Ramos (cell line): ENCODE measurements at regions not wholly inside any gene's neighbourhood (a gene's known extent, or its start where the extent isn't known, plus 50 kb on each side); places are given as distances from the start of the nearest gene placed in this dataset.
"Not testable (repeated sequence)": the region's sequence is repeated elsewhere in the genome, so short reads cannot be mapped to it uniquely, and the experiment has no call there.

ENCODE experiments used
- in situ Hi-C: fragments of 300-500 bp; cut with MboI; formaldehyde crosslinking; loops from one replicate; pipeline ENCODE4 v1.14.3; 2022; ENCODE audit warnings: low sequenced_read_pairs; ENCODE audit not compliant: unreplicated experiment

DNA sequence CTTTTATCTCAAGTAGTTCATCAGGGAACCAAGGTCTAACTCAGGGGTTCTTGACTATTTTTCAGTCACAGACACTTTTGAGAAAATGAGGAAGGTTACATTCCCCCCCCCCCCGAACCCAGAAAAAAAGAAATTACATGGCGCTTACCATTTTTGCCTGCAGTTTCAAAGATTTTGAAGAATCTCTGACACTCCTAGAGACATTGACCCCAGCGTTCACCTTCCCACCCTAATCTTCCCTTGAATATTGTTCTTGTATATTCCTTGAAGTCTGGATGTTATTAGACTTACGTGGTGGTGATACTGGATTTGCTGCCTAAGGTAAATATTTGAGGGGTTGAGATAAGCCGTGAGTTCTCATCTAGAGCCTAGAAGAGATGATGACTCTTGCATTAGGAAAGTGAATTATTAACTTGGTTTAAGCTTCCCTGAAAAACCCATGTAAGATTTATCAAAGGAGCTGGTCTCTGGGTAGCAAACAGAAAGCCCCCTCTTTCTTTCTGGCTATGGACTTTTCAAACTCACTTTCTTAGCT, 245.7 kb upstream of the FOXK1 start:
- in situ Hi-C loops = no loop called here

DNA sequence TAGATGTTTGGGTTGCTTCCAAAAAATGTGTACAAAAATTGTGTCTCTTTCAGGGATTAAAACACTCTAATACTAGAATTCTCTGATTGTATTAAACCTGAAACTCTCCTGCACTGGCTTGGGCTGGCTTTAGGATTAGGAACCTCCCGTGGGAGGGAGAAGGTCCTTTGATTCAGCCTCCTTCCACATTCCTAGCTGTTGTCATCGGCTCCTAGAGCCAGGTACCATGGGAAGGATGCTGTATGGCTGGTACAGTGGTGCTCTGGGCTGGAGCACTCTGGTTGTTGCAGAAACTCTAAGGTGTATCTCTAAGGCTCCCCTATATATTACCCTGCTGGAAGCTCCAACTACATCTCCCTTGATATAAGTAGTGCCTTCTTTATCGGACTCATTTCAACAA, 245.2 kb upstream of the FOXK1 start:
- in situ Hi-C loops = no loop called here

DNA sequence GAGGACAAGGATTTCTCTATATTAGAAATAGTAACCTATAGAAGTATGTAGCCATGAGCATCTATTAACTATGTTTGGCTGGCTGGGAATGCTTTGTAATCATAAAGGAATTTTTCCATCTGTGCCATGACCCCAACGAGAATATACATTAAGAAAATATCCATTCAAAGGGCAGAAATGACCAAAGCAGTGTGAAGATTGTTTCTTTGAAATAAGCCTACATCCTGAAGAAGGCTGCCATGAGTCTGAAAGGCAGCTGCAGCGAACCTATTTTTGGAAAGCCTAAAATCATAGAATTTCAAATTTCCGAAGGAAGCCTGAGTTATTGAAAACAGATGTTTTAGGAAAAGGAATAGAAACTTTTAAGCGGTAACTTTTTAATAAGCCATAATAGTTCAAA, 244.2 kb upstream of the FOXK1 start:
- in situ Hi-C loops = no loop called here

DNA sequence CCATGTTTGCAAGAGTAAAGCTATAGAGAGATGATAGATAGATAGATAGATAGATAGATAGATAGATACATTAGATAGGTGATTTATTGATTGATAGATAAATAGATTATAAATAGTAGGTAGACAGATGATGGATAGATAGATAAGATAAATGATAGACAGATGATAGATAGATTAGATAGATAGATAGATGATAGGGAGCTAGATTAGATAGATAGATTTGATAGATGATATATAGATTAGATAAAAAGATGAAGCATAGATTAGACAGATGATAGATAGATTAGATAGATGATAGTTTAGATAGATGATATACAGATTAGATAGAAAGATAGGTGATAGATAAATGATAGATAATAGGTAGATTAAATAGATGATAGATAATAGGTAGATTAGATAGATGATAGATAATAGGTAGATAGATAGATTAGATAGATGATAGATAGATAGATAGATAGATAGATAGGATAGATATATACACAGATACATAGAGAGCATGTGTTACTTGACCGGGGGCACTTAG, 243.3 kb upstream of the FOXK1 start:
- in situ Hi-C loops = no loop called here

DNA sequence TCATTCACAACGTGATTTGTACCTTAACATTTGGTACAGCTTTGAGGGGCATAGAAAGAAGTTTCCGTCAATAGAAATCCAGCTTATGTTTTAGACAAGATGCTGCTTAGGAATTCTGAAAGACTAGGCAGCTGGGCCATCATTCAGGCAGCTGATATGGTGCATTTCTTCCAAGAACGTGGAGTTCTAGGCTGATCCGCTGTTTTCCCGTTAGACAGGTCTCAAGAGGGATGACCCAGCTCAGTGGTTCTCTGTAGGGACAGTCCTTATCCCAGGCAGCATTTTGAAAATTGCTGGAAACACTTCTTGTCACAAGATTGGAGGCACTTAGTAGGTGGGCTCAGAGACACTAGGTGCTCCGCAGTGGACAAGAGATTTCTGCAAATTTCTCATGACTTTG, 242.7 kb upstream of the FOXK1 start:
- in situ Hi-C loops = no loop called here

DNA sequence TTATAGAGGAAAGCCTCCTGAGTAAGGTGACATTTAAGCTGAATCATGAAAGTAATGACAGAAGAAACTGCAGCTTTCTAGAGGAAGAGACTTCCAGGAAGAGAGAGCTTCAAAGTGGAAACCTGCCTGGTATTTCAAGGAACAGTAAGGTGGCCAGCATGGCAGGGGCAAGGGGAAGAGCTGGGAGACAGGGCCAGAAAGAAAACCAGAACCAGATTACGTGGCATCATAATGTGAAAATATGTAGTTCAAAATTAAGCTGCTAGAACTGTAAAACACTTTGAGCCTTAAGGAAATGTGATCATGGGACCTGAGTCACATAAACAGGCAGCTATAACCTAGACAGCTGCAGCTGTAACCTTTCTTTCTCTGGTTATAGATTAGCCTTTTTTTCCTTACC, 238.0 kb upstream of the FOXK1 start:
- in situ Hi-C loops = no loop called here

DNA sequence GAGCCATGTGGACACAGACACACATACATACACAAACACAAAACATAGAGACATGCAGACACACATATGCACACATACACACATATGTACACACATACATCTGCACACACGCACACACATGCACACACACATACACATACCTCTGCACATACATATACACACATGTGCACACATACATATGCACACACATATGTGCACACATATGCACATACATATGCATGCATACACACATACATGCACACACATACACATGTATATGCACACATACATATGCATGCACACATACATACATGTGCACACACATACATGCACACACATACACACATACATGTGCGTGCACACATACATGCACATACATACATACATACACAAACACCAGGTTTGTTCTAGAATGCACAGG, 236.3 kb upstream of the FOXK1 start:
- in situ Hi-C loops = no loop called here

DNA sequence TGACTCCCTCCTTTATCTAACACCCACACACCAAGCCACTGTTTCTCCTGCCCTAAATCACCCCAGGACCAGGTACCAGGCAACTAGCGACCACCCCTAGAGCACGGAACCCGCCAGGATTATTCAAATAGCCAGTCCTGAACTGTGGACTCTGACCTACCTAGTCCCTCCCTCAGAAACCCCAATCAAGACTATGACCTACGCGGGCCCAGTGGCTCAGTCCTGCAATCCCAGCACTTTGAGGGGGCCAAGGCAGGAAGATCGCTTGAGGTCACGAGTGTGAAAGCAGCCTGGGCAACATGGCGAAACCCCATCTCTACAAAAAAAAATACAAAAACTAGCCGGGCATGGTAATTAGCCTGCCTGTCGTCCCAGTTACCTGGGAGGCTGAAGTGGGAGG, 232.8 kb upstream of the FOXK1 start:
- in situ Hi-C loops = no loop called here

DNA sequence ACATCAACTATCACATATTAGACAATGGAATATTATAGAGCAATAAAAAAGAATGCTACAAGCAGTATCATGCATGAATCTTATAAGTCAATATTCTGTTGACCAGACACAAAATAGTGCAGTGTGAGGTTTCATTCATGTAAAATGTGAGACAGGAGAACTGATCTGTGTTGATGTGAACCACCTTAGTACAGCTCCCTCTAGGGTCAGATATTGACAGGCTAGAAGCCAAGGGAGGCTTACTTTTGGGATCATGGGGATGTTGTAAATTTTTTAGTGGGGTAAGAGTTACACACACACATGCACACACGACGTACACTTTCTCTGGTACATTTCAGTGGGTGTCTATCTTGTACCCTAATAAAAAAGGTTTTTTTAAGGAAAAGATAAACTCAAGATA, 231.6 kb upstream of the FOXK1 start:
- in situ Hi-C loops = no loop called here

DNA sequence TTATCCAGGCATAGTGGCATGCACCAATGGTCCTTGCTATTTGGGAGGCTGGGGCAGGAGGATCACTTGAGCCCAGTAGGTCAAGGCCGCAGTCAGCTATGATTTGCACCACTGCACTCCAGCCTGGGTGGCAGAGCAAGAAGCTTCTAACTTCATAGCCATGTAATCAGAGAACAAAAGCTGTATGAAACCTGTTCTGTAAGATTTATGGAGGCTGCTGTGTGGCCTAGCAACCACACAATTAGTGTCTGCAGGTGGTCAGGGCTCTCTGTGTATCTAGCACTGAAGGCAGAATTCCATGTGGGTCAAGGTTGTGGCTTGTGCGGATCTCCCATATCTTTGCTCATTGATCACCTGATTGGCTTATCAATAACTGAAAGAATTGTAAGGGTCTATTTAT, 221.5 kb upstream of the FOXK1 start:
- in situ Hi-C loops = no loop called here

DNA sequence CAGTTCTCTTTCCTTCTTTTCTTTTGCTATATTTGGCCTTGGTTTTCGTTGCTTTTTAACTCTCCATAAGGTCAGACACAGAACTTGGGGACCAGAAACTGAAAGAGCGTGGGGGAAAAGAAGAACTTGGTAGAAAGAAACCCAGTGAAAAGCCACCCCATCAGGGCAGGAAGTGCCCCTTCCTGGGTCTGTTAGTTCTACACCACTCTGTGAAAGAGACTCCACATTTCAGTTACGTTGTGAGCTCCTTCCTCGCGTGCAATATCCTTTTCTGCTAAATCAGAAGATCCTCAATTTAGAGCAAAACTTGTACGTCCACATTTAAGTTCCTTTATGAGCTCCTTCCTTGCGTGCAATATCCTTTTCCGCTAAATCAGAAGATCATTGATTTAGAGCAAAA, 220.6 kb upstream of the FOXK1 start:
- in situ Hi-C loops = no loop called here

DNA sequence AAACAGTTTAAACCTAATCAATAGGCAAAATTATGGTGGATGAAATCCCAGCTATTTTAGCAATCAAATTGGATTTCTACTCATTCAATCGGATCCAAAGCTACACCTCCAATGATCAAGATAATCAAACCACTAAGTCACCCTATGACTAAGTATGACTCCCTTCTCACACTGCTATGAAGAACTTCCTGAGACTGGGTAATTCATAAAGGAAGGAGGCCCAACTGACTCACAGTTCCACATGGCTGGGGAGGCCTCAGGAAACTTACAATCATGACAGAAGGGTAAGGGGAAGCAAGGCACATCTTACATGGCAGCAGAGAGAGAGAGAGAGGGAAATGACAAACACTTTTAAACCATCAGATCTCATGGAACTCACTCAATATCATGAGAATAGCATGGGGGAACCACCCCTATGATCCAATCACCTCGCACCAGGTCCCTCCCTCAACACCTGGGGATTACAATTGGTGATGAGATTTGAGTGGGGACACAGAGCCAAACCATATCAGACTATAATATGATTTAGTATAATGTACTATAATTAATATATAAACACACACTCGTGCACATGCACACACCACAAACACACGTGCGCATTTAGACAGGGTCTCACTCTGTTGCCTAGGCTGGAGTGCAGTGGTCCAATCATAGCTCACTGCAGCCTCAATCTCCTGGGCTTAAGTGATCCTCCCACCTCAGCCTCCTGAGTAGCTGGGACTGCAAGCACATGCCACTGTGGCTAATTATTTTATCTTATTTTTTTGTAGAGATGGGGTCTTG, 213.6 kb upstream of the FOXK1 start:
- in situ Hi-C loops = no loop called here

DNA sequence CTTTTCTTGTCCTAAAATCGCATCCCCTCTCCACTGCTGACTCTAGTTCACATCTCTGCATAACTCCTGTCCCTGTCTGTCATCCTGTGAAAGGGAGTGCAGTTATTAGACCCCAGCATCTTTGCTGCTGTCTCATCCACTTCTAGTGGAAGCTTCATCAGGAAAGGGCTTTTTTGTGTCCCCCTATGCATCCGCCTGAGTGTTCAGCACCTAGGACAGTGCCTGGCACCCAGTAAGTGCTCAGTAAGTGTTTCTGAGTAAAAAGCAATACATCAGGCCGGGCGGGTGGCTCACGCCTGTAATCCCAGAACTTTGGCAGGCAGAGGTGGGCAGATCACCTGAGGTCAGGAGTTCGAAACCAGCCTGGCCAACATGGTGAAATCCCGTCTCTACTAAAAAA, 211.8 kb upstream of the FOXK1 start:
- in situ Hi-C loops = no loop called here

DNA sequence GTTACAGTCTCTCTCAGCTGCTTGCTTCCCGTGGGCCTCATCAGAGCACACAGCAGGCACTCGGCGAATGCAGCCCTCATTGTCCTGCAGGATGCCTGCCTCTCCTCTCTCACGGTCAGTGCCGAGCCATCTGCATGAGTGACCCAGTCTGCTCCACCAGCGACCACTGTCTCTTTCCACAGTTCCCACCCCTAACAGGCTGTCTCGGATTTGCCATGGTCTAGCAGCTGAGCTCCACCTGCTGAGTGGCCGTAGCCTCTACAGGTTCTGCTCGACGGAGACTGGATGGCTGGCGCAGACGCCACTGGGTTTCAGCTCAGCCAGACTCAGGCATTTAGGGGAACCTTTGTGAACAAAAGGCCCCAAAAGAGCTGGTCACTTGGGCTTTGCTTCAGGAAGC, 209.4 kb upstream of the FOXK1 start:
- in situ Hi-C loops = no loop called here

DNA sequence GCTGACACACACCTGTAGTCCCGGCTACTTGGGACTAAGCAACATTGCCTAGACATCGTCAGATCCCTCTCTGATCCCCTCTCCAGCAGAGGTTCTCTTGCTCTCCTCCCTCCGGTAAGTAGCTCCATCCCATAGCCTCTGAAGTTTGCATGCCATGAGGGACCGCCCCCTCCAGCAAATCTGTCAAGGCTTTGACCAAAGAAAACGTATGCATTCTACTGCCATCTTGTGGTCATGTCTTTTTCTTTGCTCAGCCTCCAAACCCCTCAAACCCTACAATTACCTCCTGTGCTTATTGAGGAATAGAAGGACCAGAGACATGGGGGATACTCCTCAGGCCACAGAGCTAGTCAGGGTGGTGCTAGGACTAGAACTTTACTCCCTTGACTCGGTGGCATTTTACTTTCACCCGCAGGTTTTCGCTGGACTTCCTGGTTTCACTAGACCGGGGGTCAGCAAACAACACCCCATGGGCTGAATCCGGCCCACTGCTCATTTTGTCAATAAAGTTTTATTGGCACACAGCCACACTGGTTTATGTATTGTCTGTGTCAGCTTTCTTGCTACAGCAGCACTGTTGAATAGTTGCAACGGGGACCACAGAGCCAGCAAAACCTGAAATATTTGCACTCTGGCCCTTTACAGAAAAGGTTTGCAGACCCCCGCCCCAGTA, 202.6 kb upstream of the FOXK1 start:
- in situ Hi-C loops = no loop called here

DNA sequence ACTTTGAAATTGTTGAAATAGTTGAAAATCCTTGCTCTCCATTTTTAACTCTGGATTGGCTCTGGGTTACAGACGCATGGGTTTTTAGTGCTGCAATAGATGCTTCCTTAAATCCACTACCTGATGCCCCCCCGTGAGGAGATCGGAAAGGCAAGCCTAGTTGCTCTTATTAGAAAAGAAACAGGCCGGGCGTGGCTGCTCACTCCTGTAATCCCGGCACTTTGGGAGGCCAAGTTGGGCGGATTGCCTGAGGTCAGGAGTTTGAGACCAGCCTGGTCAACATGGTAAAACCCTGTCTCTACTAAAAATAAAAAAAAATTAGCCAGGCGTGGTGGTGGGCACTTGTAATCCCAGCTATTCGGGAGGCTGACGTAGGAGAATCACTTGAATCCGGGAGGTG, 202.0 kb upstream of the FOXK1 start:
- in situ Hi-C loops = not testable (repeated sequence)

DNA sequence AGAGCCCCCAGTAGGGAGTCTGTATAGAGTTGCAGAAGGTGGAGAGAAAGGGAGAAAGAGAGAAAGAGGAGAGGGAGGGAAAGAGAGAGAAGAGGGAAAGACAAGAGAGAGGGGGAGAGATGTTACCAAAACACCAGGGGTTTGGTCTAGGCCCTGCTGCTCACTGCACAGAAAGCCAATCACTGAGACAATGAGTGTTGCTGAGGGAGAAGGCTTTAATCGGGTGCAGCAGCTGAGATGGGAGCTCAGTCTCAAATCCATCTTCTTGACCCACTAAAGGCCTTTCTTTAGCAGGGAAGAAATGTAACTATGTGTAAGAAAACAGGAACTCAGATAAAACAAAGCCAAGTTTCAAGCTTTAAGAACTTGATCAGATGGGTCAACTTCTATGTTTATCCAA, 198.2 kb upstream of the FOXK1 start:
- in situ Hi-C loops = no loop called here

DNA sequence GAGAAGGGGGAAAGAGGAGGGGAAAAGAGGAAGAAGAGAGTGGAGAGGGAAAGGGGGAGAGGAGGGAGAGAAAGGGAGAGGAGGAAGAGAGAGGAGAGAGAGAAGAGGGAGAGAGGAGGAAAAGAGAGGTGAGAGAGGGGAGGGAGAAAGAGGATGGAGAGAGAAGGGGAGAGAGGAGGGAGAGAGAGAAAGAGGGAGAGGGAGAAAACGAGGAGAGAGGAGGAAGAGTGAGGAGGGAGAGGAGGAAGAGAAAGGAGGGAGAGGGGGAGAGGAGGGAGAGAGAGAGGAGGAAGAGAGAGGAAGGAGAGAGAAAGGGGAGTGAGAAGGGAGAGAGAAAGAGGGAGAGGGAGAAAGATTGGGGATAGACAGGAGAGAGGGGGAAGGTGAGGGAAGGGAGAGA, 197.6 kb upstream of the FOXK1 start:
- in situ Hi-C loops = no loop called here

DNA sequence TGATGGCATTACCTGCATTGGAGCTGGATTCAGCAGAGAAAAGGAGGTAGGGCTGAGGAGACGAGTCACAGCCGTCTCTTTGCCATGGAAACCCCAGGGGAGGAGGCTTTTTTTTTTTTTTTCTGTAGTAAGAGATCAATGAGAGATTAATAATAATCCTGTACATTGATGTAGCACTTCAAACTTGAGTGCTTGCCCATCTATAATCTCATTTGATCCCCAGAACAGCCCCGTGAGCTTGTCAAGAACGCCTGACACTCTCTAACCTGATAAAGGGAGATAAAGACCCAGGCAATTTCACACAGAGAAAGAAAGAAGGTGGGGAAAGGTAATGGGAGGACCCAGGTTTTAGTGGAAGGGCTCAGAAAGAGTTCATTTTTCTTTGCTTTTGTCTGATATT, 195.2 kb upstream of the FOXK1 start:
- in situ Hi-C loops = no loop called here

DNA sequence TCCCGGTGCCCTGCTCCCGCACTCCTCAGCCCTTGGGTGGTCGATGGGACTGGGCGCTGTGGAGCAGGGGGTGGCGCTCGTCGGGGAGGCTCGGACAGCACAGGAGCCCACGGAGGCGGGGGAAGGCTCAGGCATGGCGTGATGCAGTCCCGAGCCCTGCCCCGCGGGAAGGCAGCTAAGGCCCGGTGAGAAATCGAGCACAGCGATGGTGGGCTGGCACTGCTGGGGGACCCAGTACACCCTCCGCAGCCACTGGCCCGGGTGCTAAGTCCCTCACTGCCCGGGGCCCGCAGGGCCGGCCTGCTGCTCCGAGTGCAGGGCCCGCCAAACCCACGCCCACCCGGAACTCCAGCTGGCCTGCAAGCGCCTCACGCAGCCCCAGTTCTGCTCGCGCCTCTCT, 185.2 kb upstream of the FOXK1 start:
- in situ Hi-C loops = not testable (repeated sequence)

DNA sequence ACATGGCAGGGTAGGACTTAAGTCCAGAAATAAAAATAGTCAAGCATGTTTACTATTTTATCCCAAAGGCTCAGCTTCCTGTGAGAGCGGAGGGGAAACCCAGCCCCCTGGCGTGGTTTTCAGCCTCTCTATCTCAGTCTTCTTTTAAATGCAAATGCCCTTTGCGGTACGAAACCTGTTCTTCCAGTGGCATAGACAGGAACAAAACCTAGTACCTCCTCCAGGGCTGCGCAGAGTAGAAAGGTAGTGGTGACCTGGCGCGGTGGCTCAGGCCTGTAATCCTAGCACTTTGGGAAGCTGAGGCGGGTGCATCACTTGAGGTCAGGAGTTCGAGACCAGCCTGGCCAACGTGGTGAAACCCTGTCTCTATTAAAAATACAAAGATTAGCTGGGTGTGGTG, 181.3 kb upstream of the FOXK1 start:
- in situ Hi-C loops = no loop called here

DNA sequence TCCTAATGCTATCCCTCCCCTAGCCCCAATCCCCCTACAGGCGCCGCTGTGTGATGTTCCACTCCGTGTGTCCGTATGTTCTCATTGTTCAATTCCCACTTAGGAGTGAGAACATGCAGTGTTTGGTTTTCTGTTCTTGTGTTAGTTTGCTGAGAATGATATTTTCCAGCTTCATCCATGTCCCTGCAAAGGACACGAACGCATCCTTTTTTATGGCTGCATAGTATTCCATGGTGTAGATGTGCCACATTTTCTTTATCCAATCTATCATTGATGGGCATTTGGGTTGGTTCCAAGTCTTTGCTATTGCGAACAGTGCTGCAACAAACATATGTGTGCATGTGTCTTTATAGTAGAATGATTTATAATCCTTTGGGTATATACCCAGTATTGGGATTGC, 174.2 kb upstream of the FOXK1 start:
- in situ Hi-C loops = not testable (repeated sequence)
